ENCODE measurements at regions not wholly inside any gene's neighbourhood (a gene's known extent, or its start where the extent isn't known, plus 50 kb on each side); places are given as distances from the start of the nearest gene placed in this dataset.

DNA sequence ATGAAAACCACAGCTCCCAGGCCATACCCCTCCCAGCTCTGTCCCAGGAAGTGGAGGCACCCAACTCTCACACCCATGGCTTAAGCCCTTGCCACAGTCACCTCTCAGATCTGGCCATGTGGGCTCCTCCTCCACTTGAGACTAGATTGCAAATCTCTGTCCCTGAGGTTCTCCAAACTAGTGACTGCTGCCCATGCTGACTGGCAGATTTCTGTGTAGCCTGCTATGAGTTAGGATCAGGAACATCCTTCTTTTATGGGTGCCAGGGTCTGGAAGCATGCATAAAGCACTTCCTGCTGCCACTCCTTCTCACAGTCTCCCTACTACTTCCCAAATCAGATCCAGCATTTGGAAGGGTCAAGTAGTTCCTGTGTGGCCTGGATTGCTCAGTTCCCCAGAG is 59.6 kb upstream of the GOLIM4 start:
- TF ChIP-seq, protein P1, sequence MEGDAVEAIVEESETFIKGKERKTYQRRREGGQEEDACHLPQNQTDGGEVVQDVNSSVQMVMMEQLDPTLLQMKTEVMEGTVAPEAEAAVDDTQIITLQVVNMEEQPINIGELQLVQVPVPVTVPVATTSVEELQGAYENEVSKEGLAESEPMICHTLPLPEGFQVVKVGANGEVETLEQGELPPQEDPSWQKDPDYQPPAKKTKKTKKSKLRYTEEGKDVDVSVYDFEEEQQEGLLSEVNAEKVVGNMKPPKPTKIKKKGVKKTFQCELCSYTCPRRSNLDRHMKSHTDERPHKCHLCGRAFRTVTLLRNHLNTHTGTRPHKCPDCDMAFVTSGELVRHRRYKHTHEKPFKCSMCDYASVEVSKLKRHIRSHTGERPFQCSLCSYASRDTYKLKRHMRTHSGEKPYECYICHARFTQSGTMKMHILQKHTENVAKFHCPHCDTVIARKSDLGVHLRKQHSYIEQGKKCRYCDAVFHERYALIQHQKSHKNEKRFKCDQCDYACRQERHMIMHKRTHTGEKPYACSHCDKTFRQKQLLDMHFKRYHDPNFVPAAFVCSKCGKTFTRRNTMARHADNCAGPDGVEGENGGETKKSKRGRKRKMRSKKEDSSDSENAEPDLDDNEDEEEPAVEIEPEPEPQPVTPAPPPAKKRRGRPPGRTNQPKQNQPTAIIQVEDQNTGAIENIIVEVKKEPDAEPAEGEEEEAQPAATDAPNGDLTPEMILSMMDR (IDR thresholded peaks at IDR 0.05; ENCODE audit: low read length) = no peak
- TF ChIP-seq EZH2 (optimal IDR thresholded peaks at IDR 0.05; ENCODE audit: low read depth, low read length) (no peak), EZH2phosphoT487 (IDR thresholded peaks at IDR 0.05; ENCODE audit: low read length) (no peak)

All from MM.1S (cell line).